ENCODE measurements at regions not wholly inside any gene's neighbourhood (a gene's known extent, or its start where the extent isn't known, plus 50 kb on each side); places are given as distances from the start of the nearest gene placed in this dataset.

DNA sequence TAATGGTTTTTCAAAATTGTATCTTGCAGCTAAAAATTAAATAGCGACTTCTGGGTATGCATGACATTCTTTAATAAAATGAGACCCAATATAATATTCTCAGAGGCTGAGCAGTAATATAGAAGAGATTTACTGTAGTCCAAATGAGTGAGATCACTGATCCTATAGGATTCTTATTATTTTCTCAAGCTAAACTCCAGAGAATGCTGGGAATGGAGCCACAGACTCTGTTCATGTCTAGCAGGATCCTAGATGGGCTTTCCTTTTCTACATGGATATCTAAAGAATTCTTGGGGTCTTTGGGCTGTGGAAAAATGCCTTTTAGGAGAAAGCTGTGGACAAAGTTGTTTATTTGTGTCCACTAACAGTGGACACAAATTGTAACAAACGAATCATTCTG lies 150.7 kb upstream of the ZNF644 start:
- TF ChIP-seq, protein P1, sequence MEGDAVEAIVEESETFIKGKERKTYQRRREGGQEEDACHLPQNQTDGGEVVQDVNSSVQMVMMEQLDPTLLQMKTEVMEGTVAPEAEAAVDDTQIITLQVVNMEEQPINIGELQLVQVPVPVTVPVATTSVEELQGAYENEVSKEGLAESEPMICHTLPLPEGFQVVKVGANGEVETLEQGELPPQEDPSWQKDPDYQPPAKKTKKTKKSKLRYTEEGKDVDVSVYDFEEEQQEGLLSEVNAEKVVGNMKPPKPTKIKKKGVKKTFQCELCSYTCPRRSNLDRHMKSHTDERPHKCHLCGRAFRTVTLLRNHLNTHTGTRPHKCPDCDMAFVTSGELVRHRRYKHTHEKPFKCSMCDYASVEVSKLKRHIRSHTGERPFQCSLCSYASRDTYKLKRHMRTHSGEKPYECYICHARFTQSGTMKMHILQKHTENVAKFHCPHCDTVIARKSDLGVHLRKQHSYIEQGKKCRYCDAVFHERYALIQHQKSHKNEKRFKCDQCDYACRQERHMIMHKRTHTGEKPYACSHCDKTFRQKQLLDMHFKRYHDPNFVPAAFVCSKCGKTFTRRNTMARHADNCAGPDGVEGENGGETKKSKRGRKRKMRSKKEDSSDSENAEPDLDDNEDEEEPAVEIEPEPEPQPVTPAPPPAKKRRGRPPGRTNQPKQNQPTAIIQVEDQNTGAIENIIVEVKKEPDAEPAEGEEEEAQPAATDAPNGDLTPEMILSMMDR (IDR thresholded peaks at IDR 0.05) = no peak
- TF ChIP-seq POLR2A (IDR thresholded peaks at IDR 0.05) = no peak

Data from esophagus squamous epithelium (tissue), 4 donors.